Anterior cingulate cortex (tissue), 58 donors: ENCODE measurements at regions not wholly inside any gene's neighbourhood (a gene's known extent, or its start where the extent isn't known, plus 50 kb on each side); places are given as distances from the start of the nearest gene placed in this dataset.

Source experiments
- DNase-seq, 58 donors: peaks; one replicate each; lab custom pipeline; 2025; lab: John Stamatoyannopoulos, UW

GRCh38 chr4:148831945-148832344 lies 389.7 kb upstream of the NR3C2 start:
- DNase-seq: no peak

- DNase-seq: no peak
These were observed 386.1 kb upstream of the NR3C2 start for GRCh38 chr4:148828291-148828690.

GRCh38 chr4:148827781-148828180 lies 385.6 kb upstream of the NR3C2 start:
- DNase-seq: no peak

GRCh38 chr4:148823419-148823769 lies 381.2 kb upstream of the NR3C2 start:
- DNase-seq: no peak

GRCh38 chr4:148822572-148823418 lies 380.6 kb upstream of the NR3C2 start:
- DNase-seq: no peak

- no peak for DNase-seq
These were observed 371.8 kb upstream of the NR3C2 start for GRCh38 chr4:148814030-148814429.

- DNase-seq: no peak
These were observed 371.1 kb upstream of the NR3C2 start for GRCh38 chr4:148813289-148813688.

GRCh38 chr4:148812101-148812500 lies 369.9 kb upstream of the NR3C2 start:
- DNase-seq: no peak

- no peak for DNase-seq
These were observed 368.2 kb upstream of the NR3C2 start for GRCh38 chr4:148810461-148810860.

GRCh38 chr4:148808416-148808815 lies 366.2 kb upstream of the NR3C2 start:
- DNase-seq: no peak

- no peak for DNase-seq
These were observed 358.7 kb upstream of the NR3C2 start for GRCh38 chr4:148800940-148801339.

- DNase-seq: peak in 6 of 58 donors; percentile 1 to 18 (median 4)
These were observed 358.2 kb upstream of the NR3C2 start for GRCh38 chr4:148800336-148800885.

- no peak for DNase-seq
These were observed 353.1 kb upstream of the NR3C2 start for GRCh38 chr4:148795156-148795864.

GRCh38 chr4:148793221-148793620 lies 351.0 kb upstream of the NR3C2 start:
- no peak for DNase-seq

GRCh38 chr4:148790691-148791090 lies 348.5 kb upstream of the NR3C2 start:
- no peak for DNase-seq

- DNase-seq: peak in 8 of 58 donors; percentile 0 to 45 (median 11)
These were observed 348.0 kb upstream of the NR3C2 start for GRCh38 chr4:148790246-148790645.

- no peak for DNase-seq
These were observed 345.7 kb upstream of the NR3C2 start for GRCh38 chr4:148787831-148788477.

GRCh38 chr4:148787285-148787684 lies 345.1 kb upstream of the NR3C2 start:
- no peak for DNase-seq

- DNase-seq: no peak
These were observed 344.5 kb upstream of the NR3C2 start for GRCh38 chr4:148786699-148787098.

GRCh38 chr4:148782284-148782683 lies 340.1 kb upstream of the NR3C2 start:
- no peak for DNase-seq

GRCh38 chr4:148780426-148781005 lies 338.3 kb upstream of the NR3C2 start:
- no peak for DNase-seq
